HG02678 (cell line): ENCODE measurements at regions not wholly inside any gene's neighbourhood (a gene's known extent, or its start where the extent isn't known, plus 50 kb on each side); places are given as distances from the start of the nearest gene placed in this dataset.
"Not testable (repeated sequence)": the region's sequence is repeated elsewhere in the genome, so short reads cannot be mapped to it uniquely, and the experiment has no call there.

Experiments used
- ATAC-seq: cut with Tn5 transposase; IDR thresholded peaks from one replicate; pipeline ENCODE4 v1.9.1; 2021; ENCODE audit warnings: mild to moderate bottlenecking, moderate library complexity; ENCODE audit not compliant: unreplicated experiment

GRCh38 chrX:14352511-14352910, 176.8 kb upstream of the GLRA2 start:
- ATAC-seq, result no peak

- no peak for ATAC-seq
Observed at GRCh38 chrX:14351611-14352303, 177.6 kb upstream of the GLRA2 start.

DNA sequence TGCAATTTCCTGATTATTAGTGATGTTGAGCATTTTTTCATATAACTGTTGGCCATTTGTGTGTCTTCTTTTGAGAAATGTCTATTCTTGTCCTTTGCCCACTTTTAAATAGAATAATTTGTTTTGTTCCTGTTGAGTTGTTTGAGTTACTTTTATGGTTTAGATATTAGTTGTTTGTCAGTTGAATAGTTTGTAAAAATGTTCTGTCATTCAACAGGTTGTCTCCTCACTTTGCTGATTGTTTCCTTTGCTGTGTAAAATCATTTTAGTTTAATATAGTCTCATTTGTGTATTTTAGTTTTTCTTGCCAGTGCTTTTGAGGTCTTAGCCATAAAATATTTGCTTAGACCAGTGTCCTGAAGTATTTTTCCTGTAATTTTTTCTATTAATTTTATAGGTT, 181.8 kb upstream of the GLRA2 start:
- no peak for ATAC-seq

DNA sequence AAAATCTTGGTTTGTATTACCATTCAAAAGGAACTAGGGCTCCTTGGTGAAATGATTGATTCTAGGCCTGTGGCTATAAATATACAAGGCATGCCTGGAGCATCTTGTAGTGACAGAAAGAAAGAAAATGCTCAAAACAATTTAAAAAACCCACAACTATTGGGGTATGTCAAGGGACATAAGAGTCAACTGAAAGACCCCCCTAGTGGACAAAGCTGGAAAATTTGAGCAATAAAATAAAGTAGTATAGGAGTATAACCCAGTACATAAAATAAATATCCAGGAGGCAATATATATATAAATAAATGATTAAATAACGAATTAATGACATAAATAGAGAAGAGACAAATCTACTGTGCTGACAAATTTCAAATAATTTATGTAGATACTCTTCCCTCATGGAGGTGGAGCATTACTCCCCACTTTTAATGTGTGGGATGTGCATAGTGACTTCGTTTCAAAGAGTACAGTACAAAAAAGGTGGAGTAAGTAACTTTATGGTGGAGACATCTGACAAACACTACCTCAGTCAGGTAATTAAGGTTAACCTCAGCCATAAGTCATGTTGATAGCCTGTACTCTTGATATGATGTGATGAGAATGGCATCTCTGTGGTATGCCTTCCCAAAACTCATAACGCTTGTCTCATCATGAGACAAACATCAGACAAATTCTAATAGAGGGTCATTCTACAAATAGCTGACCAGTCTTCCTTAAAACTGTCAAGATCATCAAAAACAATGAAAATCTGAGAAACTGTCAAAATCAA, 185.0 kb upstream of the GLRA2 start:
- no peak for ATAC-seq

DNA sequence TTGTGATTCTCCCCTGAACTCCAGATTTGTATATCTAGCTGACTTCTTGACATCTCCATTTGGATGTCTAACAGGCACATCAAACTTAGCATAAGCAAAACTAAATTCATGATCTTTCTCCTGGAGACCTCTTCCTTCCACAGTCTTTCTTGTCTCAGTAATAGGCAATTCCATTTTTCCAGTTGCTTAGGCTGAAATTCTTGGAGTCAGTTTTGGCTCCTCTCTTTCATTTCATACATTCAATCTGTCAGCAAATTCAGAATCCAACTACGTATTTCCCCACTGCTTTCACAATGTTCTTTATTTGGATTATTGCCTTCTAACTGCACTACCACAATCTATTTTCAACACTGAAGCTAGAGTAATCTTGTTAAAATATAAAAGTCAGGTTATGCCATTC, 219.9 kb upstream of the GLRA2 start:
- no peak for ATAC-seq

DNA sequence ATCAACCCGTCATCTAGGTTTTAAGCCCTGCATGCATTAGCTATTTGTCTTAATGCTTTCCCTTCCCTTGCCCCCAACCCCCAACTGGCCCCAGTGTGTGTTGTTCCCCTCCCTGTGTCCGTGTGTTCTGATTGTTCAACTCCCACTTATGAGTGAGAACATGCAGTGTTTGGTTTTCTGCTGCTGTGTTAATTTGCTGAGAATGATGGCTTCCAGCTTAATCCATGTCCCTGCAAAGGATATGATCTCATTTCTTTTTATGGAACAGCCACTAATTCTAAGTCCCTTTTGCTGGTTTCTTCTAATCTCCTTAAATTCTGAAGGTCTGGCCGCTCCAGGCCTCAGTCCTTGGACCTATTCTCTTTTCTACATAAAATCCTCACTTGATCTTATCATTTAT, 220.4 kb upstream of the GLRA2 start:
- ATAC-seq, result not testable (repeated sequence)

- ATAC-seq, result no peak
Observed at GRCh38 chrX:14303891-14304290, 225.4 kb upstream of the GLRA2 start.

DNA sequence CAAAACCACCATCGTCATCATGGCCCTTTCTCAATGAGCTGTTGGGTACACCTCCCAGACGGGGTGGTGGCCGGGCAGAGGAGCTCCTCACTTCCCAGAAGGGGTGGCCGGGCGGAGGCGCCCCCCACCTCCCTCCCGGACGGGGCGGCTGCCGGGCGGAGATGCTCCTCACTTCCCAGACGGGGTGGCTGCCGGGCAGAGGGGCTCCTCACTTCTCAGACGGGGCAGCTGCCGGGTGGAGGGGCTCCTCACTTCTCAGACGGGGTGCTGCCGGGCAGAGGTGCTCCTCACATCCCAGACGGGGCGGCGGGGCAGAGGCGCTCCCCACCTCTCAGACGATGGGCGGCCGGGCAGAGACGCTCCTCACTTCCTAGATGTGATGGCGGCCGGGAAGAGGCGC, 226.8 kb upstream of the GLRA2 start:
- ATAC-seq, result not testable (repeated sequence)

GRCh38 chrX:14300376-14300775, 229.0 kb upstream of the GLRA2 start:
- no peak for ATAC-seq

DNA sequence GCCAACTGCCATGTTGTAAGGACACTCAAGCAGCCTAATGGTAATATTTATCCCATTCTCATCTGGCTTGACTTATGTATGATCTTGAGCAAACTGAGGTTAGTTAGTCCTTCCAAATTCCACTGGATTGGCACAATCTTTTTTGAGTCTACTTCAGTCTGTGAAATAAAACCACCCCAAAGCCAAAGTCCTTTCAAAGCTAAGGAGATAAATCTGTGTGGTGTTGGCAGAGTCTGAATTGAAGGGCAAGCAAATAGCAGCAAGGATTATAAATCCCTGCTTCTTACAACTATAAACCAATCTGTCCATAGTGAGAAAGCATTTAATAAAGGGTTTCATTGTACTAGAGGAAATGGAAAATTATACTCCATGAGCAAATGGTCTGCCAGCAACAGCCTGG, 233.9 kb upstream of the GLRA2 start:
- ATAC-seq, result no peak

DNA sequence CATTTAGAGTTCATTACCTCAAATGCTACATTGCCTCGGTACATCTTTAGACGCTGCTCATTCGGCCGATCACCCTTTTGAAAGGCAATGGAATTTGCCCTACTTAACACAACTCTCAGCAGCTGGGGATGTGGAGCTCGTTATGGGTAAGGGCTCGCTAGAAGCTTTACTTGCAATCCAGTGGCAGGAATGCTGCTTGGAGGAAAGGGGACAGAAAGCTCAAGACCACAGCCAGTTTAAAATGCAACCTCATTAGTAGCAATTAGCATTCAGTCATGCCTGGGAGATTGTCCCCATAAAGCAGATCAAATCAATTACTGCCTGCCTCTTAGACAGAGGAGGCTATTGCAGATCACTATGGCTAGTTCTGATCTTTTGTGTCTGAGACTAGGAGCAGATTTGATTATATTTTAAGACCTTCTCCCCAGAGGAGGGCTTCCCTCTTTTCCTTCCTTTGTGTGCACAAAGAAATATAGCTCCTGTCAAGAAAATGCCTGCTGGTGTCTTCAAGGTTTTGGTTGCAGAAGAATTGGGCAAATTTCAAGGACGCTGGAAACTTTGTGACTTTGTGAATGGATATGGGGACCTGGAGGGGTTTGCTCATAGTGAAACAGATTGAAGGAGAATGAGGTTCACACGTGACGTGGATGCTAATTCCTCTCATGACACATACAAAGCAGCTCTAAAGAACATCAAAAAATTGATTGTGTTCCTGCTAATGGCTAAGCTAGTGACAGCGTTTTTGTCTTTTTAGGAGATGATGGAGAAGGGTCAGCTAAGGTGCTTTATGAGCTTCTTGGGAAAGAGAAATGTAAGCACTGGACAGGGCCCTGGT, 237.5 kb upstream of the GLRA2 start:
- ATAC-seq, result no peak

GRCh38 chrX:14290335-14290734, 239.0 kb upstream of the GLRA2 start:
- ATAC-seq, result no peak

DNA sequence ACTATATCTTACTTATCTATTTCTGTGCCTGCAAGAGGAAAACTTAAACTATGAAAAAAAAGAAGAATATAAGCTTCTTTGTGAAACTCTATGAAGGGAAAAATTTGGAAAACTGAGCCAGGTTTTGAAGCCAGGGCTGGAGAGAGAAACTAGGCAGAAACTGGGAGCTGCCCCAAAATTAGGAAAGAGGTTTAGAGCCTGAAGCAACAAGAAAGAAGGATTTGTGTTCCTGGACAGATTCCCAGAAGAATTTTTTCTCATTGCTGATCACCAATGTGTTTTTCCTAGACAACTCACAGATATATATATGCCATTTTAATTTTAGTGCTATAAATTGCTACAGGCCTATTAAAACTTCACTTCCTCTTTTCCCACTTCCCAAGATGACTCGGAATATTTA, 245.0 kb upstream of the GEMIN8 start:
- ATAC-seq, result no peak

- no peak for ATAC-seq
Observed at GRCh38 chrX:14267216-14267615, 237.5 kb upstream of the GEMIN8 start.

- no peak for ATAC-seq
Observed at GRCh38 chrX:14266705-14267104, 237.0 kb upstream of the GEMIN8 start.

DNA sequence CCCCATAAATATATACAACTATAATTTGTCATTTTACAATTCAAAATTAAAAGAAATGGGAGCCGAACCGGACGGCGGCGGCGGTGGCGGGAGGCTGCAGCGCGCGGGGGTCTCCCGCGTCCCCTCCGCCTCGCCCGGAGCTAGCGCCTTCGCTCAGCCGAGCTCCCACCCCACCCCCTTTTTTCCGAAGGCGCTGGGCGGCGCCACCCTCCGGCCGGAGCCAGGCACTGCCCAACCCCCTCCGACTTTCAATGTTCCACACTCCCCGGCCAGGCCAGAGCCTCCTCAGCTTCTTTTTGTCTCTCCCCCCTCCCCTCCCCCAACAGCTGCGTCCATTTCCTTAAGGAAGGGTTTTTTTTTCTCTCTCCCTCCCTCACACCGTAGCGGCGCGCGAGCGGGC, 214.1 kb upstream of the GEMIN8 start:
- no peak for ATAC-seq

GRCh38 chrX:14235004-14235403, 205.3 kb upstream of the GEMIN8 start:
- no peak for ATAC-seq

DNA sequence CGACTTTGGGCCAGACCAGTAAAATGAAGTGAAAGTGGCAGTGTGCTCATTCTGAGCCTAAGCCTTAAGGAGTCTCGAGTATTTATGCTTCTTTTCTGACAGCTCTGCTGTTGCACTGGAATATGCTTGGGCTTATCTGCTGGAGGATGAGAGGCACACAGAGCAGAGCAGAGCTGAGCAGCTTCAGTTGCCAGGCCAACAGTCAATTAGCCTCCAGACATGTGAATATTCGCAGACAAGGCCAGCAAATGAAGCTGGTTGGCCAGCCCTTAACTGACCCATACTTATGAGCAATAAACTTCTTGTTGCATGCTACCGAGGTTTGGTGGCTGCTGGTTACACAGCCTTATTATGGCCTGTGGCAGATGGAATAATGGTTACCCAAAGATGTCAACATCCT, 203.0 kb upstream of the GEMIN8 start:
- no peak for ATAC-seq

- ATAC-seq, result no peak
Observed at GRCh38 chrX:14228611-14229010, 198.9 kb upstream of the GEMIN8 start.

- ATAC-seq, result no peak
Observed at GRCh38 chrX:14220386-14220944, 190.8 kb upstream of the GEMIN8 start.

GRCh38 chrX:14209034-14209433, 179.3 kb upstream of the GEMIN8 start:
- ATAC-seq, result no peak
